ENCODE measurements at regions not wholly inside any gene's neighbourhood (a gene's known extent, or its start where the extent isn't known, plus 50 kb on each side); places are given as distances from the start of the nearest gene placed in this dataset.
A peak's percentile ranks its signal among the peaks of the same experiment; 100 is the strongest.

DNA sequence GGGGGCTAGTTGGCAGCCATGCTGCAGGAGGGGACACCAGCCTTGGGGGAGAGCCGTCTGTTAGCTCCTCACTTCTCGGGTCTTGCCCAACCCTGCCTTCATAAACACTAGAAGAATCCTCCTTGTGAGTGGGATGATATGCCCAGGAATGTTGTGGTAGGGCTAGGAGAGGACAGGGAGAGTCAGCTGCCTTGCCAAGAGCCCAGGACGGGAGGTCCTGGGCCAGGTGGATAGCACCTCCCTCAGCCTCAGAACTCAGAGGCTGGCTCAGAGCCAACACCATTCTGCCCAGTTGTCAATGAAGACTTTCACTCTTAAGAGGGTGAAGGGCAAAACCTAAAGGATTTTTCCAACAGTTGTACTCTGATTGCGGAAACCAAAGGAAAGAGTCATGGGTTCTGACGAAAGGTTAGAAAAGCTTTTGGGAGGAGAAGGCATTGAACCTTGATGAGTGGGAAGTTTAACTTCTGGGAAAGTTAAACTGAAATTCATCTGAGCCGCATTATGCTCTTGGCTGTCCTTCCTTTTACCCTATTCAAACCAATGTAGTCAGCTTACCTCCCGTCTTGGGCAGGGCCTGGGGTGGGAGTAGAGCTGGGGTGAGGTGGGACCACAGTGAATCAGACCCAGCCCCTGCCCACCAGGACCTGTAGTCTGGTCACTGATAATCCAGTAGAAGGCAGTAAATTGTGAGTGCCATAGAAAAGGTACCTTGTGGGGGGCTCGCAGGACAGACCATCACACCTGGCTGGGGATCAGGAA lies 81.9 kb downstream of the FAM43A start:
- no peak for ATAC-seq (ENCODE audit: poor library complexity)
- intact Hi-C loops (cut with DNase I): no loop called here
- no peak for DNase-seq

DNA sequence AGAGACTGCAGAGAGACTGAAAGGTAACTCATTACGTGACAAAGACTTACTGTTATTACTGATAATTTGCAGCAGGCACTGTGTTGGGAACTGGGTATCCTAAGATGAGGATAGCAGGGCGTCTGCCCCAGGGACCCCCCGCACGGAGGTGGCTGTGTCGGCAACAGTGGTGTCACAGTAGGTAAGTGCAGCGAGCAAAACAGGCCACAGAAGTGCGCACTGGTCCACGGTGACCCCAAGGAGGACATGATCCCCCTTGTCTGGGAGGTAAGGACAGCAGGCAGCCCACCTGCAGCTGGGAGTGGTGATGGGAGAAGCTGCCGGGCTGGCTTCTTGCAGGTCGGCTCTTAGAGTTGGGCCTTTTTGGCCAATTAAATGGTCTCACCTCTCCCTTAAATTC lies 82.9 kb downstream of the FAM43A start:
- intact Hi-C loops (cut with DNase I): no loop called here
- DNase-seq: no peak
- no peak for ATAC-seq (ENCODE audit: poor library complexity)

DNA sequence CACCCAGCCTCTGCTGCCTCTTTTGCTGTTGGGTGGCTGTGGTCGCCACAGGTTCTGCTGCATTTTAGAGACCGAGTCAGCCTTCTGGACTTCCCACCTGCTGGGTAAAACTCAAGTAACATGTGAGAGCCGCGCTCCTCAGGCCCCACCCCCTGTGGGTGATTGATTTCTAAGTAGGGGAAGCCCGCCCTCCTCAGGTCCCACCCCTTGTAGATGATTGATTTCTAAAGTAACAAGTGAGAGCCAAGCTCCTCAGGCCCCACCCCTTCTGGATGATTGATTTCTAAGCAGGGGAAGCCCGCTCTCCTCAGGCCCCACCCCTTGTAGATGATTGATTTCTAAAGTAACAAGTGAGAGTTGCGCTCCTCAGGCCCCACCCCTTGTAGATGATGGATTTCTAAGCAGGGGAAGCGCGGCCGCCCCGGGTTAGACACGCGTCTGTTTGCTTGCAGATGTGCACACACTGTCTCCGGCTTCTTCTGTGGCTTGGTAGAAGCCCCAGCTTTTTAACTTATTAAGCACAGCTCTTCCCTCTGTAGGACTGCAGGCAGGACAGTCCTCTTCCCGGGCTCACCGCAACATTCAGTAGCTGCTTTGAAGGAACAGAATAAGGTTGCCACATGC lies 83.4 kb downstream of the FAM43A start:
- ATAC-seq (ENCODE audit: poor library complexity) (peak; percentile 98), DNase-seq (peak; percentile 94)
- intact Hi-C loops (cut with DNase I): no loop called here

DNA sequence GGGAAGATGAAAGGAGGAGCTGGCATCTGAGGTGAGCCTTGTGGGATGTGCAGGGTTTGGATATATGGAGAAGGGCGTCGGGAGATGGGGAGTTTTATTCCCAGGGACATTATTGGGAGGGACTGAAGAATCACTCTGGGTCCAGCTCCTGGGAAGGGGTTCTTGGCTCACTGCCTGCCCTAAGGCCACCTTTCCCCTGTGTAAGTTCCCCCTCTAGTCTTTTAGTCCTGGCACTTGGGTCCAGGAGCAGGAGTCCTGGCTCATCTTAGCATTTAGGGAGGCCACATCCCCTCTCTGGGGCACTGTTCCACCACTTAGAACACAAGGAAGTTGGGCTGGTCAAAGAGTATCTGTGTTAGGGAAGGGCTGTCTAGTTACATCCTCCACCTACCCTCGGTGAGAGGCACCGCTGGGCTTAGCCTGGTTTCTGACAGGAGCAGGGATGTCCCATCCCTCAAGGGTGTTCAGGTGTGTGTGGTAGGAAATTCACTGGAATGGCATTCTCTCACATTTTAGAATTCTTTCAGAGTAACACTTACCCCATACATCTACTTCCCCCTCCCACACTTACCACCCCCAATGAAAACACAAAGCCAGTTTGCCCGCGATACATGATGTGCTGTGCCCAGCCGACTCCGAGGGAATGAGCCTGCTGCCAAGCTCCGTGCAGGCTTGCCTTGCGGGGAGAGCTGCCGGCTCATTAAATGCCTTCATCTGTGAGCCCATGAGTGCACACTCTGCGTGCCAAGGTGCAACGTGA lies 86.7 kb downstream of the FAM43A start:
- intact Hi-C loops (cut with DNase I): no loop called here
- ATAC-seq (ENCODE audit: poor library complexity) (no peak), DNase-seq (no peak)

DNA sequence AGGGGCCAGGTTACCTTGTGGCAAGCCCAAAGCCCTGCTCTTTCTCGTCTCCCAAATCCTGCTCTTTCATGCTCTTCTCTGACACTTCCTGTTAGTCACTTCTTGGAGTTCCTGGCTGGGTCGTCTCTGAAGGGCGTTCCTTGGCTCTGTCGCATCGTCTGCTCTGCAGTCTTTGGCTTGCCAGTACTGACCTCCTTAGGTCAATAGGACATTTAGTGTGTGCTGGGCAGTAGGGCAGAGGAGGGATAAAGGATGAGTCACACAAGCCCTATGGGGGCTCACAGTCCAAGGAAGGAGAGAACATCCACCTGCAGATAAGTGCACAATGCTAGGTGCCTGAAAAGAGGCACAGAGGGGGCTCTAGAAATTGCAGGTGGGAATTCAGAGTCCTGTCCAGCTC lies 87.5 kb downstream of the FAM43A start:
- peak; percentile 59 for DNase-seq
- intact Hi-C loops (cut with DNase I): no loop called here
- ATAC-seq (ENCODE audit: poor library complexity): peak; percentile 39

DNA sequence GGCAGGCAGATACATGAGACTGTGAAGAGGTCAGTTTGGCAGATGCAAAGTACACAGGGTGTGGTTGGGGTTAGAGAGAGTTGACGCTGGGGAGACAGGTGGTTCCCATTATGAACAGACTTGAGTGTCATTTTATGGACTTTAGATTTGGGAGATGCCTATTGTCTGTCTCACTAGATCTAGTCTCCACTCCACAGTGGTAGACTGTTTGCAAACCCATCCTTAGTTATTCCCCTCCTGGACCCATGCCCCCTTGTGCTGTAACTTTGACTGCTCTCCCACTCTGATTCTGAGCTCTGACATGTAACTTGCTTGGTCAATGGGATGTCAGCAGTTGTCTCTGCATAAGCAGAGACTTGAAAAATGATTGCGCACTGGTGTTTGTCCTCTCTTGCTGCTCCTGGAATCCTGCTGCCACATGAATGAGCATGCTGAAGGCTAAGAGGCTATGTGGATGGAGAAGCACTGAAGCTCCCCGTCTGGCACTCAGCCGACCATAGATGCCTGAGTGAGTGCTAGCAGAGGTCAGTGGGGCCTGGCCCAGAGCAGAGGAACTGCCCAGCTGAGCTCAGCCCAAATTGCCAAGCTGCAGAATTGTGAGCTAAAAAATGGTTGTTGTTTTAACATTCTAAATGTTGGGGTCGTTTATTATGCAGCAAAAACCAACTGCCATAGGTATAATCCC lies 88.2 kb downstream of the FAM43A start:
- intact Hi-C loops (cut with DNase I): no loop called here

DNA sequence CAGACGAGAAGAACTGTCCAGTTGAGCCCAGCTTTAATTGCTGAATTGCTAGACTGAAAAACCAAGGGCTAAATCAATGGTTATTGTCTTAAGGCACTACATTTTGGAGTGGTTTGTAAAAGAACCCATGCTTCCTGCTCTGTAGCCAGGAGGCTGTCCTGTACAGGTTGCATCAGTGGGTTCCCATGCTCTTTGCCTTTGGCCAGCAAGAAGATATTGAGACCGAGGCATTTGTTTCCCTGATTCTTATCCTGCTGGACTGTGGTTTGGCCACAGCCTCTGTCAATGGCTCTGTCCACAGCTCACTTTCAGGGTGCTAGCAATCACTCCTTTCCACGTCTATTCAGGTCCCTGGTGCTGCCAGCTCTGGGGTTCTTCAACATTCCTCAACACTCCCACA lies 89.6 kb downstream of the FAM43A start:
- intact Hi-C loops (cut with DNase I): no loop called here
- no peak for DNase-seq
- no peak for ATAC-seq (ENCODE audit: poor library complexity)

More for the DNA sequence above, 88.2 kb downstream of the FAM43A start:
- DNase-seq: no peak
- ATAC-seq (ENCODE audit: poor library complexity): no peak

DNA sequence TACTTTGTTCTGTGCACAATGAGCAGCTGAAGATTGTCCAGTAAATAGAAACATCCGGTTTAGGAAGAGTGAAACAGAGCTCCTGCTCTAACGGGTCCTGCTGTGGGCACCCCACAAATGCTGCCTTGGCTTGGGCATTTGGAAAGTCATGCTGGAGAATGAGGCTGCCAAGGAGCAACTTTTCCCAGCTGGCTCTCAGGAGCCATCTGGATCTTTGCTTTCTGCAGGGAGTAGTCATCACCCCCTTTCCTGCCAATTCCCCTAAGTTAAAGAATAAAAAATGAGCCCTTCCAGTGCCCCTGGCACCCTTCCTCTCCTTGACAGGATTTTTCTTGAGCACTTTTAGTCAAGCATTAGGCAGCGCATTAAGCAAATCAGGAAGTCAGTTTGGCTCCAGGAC lies 90.0 kb downstream of the FAM43A start:
- no peak for DNase-seq
- ATAC-seq (ENCODE audit: poor library complexity): no peak
- intact Hi-C loops (cut with DNase I): no loop called here

DNA sequence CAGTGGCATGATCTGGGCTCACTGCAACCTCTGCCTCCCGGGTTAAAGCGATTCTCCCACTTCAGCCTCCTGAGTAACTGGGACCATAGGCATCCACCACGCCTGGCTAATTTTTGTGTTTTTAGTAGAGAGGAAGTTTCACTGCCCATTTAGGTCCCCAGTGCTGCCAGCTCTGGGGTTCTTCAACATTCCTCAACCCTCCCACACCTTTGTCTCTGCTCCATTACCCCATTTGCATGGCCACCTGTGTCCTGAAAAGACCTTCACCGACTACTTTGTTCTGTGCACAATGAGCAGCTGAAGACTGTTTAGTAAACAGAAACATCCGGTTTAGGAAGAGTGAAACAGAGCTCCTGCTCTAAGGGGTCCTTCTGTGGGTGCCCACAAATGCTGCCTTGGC lies 92.0 kb downstream of the FAM43A start:
- ATAC-seq (ENCODE audit: poor library complexity): no peak
- intact Hi-C loops (cut with DNase I): no loop called here
- no peak for DNase-seq

DNA sequence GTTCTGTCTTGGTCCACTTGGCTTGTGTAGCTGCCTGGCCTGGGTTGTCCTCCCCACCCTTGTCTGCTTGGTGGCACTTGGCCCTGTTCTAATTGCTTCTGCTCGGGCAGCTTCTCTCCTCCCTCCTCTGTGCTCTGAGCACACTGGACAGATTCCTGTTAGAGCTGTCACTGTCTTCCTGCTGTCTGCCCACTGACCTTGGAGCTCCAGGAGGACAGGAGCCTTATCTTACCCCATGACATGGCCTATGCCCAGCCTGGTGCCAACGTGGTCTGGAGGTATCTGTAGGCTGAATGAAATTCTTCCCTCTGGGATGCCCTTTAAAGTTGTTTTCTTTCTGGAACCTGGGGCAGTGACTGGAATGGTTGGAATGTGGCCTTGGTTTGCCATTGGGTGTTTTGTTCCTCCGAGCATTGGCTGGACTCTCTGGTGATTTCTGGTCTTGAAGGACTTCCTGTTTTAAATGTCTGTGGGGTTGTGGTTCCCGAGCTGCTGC lies 94.1 kb downstream of the FAM43A start:
- DNase-seq: no peak
- ATAC-seq (ENCODE audit: poor library complexity): peak; percentile 80
- intact Hi-C loops (cut with DNase I): no loop called here

DNA sequence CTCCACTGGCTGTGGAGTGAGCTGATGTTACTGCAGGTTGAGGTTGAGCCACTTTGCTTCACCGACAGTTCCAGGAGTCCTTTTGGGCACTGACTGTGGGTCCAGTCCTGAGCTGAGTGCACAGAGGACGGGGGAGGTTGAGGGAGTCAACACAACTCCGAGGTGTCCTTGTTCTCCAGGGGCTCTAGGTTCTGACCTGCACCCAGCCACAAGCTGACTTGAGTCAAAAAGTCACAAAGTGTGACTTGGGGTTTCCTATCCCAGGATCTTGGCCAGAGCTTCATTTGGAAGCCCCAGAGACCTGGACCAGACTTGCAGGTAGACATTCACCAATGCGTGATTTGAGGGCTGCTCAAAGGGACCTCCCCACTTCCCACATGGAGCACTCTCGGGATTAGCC lies 95.0 kb downstream of the FAM43A start:
- intact Hi-C loops (cut with DNase I): no loop called here
- ATAC-seq (ENCODE audit: poor library complexity) (no peak), DNase-seq (no peak)

DNA sequence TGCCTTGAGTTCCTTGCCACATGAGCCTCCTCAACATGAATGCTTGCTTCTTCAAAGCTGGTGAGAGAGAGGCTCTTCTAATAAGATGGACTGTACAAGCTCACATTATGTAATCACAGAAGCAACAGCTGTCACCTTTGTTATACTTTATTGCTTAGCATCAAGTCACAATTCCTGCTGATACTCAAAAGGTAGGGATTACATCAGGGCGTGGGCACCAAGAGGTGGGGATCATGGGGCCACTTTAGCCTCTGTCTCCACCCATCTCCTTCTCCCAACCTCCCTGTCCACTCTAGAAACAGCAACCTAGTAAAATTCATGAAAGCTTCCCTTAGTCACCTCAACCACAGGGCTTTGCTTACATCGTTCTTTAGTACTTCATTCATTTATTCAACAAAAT lies 95.9 kb downstream of the FAM43A start:
- intact Hi-C loops (cut with DNase I): no loop called here
- ATAC-seq (ENCODE audit: poor library complexity) (no peak), DNase-seq (no peak)

DNA sequence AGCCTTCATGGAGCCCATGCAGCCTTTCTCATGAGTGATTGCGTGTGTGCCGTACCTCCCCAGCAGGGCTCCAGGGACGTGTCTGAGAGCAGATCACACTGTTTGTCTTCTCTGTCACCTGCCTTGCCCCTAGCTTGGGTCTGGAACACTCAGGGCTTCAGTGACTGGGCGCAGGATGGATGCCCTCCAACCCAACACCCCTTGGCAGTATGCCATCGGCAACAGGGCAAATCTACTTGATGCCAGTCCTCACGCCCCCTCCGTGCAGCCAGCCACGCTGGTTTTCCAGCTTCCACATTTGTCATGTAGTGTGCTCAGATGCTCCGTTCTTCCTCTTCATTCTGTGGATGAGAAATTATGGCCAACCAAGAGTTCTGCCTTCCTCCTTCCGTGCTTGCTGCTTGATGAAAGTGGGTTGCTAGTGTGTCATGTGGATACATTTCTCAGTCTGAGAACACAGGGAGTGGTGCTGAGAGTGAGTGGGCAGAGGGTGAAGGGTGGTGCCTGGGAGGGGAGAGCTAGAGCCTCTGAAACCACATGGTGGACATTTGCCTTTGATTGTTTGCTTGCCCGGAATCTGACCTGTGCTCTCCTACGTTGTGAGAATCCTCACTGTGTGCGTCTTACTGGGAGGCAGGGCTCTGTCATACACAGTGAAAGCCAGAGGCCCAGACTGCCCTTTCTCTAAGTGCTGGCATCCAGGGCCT lies 97.2 kb downstream of the FAM43A start:
- ATAC-seq (ENCODE audit: poor library complexity): peak; percentile 21
- intact Hi-C loops (cut with DNase I): no loop called here
- no peak for DNase-seq

DNA sequence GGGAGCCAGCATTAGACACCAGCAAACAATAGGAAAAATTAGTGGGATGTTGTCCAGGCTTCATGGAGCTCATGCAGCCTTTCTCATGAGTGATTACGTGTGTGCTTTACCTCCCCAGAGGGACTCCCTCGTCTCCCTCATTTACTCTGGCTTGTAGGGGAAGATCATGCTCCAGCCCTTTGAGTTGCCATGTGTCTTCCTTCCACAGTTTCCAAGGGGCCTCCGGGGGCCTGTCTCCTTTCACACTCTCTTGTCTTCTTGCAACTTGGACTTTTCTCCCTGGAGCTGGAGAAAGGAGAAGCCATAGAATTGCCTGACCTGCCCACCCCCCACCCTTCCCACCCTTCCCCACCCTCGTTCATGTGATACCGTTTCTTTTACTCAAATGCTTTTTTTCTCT lies 98.7 kb downstream of the FAM43A start:
- intact Hi-C loops (cut with DNase I): no loop called here
- DNase-seq (no peak), ATAC-seq (ENCODE audit: poor library complexity) (no peak)

DNA sequence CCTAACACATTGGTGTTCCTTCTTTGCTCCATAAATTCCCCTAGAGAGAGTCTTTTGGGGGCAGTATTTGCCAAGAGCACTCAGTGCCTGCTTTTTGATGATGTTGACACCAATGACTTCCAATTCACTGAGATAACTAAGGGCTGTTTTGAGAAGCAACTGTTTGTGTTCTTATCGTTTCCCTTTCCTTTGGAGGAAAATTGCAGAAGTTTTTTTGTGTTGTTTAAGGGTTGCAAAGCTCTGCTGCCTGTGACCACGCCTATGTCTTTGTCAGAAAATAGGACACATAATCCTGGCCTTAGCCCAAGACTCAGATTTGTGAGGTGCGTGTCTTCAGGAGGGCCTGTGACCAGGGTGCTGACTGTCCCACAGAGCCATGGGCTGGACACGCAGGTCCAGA lies 99.6 kb downstream of the FAM43A start:
- DNase-seq (no peak), ATAC-seq (ENCODE audit: poor library complexity) (peak; percentile 60)
- intact Hi-C loops (cut with DNase I): no loop called here

DNA sequence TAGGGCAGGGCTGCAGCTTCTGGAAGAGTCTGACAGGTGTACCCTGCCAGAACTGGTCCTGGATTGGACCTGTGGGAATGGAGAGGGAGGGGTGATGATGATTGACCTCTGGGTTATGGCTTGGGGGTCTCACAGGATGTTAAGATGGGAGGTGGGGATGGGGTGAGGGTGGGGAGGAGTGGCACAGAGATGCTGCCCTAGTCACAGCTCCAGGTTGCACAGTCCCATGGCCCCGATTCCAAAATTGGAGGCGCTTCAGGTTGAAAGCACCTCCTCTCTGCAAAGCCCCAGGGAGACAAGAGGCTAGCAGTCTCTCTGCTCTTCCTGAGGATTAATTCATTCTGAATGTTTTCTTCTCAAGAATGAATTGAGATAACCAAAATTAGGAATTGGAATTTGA lies 101.4 kb downstream of the FAM43A start:
- DNase-seq (no peak), ATAC-seq (ENCODE audit: poor library complexity) (no peak)
- intact Hi-C loops (cut with DNase I): no loop called here

DNA sequence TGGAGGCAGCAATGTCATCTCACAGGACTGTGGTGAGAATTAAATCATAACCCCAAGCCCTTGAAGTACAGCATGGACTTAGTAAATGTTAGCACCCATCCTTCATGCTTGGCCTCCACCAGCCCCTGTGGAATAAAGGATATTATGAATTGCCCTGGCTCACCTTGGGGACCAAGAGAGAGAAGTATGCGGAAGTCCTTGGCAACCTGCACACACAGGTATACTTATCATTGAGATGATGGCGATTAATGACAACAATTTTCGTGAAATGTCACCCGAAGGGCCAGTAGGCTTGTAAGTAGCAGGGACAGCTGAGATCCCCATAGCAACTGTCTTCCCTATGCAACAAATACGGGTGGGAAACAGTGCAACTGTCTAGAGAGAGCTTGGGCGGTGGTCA lies 102.0 kb downstream of the FAM43A start:
- DNase-seq (no peak), ATAC-seq (ENCODE audit: poor library complexity) (no peak)
- intact Hi-C loops (cut with DNase I): no loop called here

DNA sequence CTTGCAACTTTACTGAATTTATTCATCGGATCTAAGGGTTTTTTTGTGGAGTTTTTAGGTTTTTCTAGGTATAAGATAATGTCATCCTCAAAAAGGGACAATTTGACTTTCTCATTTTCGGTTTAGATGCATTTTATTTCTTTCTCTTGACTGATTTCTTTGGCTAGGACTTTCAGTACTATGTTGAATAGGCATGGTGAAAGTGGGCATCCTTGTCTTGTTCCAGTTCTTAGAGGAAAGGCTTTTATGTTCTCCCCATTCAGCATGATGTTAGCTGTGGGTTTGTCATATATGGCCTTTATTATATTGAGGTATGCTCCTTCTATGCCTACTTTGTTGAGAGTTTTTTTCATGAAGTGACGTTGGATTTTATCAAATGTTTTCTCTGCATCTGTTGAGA lies 106.7 kb downstream of the FAM43A start:
- intact Hi-C loops (cut with DNase I): no loop called here
- no peak for DNase-seq
- no peak for ATAC-seq (ENCODE audit: poor library complexity)

All from Right ventricle myocardium superior (tissue), 1 donor.